C4-2B (cell line): ENCODE measurements at regions not wholly inside any gene's neighbourhood (a gene's known extent, or its start where the extent isn't known, plus 50 kb on each side); places are given as distances from the start of the nearest gene placed in this dataset.
"Not testable (repeated sequence)": the region's sequence is repeated elsewhere in the genome, so short reads cannot be mapped to it uniquely, and the experiment has no call there.

Experiments
- ZFX ChIP-seq: fragments of 450-650 bp; IDR thresholded peaks from 2 replicates; pipeline ENCODE4 v1.6.1; 2017
- TF ChIP-seq, protein P1 (sequence below): fragments of 450-650 bp; conservative IDR thresholded peaks from 2 replicates; pipeline ENCODE4 v1.5.1; 2017; ENCODE audit warnings: mild to moderate bottlenecking

DNA sequence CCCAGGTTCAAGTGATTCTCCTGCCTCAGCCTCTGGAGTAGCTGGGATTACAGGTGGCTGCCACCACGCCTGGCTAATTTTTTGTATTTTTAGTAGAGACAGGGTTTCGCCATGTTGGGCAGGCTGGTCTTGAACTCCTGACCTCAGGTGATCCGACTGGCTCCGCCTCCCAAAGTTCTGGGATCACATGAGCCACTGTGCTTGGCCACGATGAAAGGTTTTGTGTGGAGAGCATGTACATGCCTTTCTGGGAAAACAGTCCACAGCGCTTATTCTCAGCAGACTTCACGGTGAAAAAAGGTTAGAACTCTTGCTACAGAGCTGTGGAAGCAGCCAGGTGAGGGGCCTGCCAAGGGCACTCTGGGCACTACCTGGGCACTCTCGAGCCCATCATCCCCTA is 85.0 kb upstream of the OR4F16 start:
- TF ChIP-seq, protein P1, sequence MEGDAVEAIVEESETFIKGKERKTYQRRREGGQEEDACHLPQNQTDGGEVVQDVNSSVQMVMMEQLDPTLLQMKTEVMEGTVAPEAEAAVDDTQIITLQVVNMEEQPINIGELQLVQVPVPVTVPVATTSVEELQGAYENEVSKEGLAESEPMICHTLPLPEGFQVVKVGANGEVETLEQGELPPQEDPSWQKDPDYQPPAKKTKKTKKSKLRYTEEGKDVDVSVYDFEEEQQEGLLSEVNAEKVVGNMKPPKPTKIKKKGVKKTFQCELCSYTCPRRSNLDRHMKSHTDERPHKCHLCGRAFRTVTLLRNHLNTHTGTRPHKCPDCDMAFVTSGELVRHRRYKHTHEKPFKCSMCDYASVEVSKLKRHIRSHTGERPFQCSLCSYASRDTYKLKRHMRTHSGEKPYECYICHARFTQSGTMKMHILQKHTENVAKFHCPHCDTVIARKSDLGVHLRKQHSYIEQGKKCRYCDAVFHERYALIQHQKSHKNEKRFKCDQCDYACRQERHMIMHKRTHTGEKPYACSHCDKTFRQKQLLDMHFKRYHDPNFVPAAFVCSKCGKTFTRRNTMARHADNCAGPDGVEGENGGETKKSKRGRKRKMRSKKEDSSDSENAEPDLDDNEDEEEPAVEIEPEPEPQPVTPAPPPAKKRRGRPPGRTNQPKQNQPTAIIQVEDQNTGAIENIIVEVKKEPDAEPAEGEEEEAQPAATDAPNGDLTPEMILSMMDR, result not testable (repeated sequence)
- not testable (repeated sequence) for TF ChIP-seq ZFX
